HepG2 (cell line): ENCODE measurements at regions not wholly inside any gene's neighbourhood (a gene's known extent, or its start where the extent isn't known, plus 50 kb on each side); places are given as distances from the start of the nearest gene placed in this dataset.

Experiments used
- ATAC-seq: fragments of 200-7000 bp; cut with Tn5 transposase; 3 replicates; pipeline ENCODE4 v1.9.1; 2020; ENCODE audit warnings: mild to moderate bottlenecking, moderate library complexity
- BruUV-seq: library from RNA; stranded (reverse); fragments of 400-500 nt; replicated peaks from 2 replicates; lab custom pipeline; 2021; lab: Mats Ljungman, UMichigan
- CTCF ChIA-PET: fragments of 300-600 bp; formaldehyde crosslinking; extraction: SDS; loops from one replicate; lab custom pipeline; 2021; ENCODE audit warnings: low total read pairs, inconsistent platforms, low intra/inter-chr PET ratio; lab: Yijun Ruan, JAX
- POLR2A ChIA-PET: fragments of 350-600 bp; sonication (Branson Sonifier 250); formaldehyde crosslinking; loops from one replicate; lab custom pipeline; 2020; ENCODE audit warnings: antibody characterized with exemption, inconsistent platforms; lab: Yijun Ruan, JAX
- DNase-seq: peaks from one replicate; pipeline ENCODE4 v3.0.0-alpha.2; 2015; ENCODE audit warnings: low spot score
- FAIRE-seq: peaks from 3 replicates; lab custom pipeline; 2011; peaks lifted over from hg19 to GRCh38; lab: Jason Lieb, UNC
- H2AFZ ChIP-seq: one replicate; pipeline ENCODE4 v1.6.1; 2011; ENCODE audit warnings: low read length, inconsistent platforms
- H3K27ac ChIP-seq: fragments of 300-600 bp; 3 replicates; pipeline ENCODE4 v1.8.0; 2011; ENCODE audit warnings: mixed run types, mild to moderate bottlenecking, mixed read lengths, low read length, inconsistent platforms; ENCODE audit not compliant: insufficient read depth; ENCODE audit errors: extremely low read length
- H3K27me3 ChIP-seq, 2 experiments: fragments of 200-600 bp in 1 of 2; 2 replicates in 1 of 2; 3 replicates in 1 of 2; pipeline versions ENCODE4 v1.6.0 to v1.8.0; 2011; ENCODE audit warnings: low read length in 2 of 2, mild to moderate bottlenecking in 2 of 2, moderate library complexity in 2 of 2, inconsistent platforms in 1 of 2; ENCODE audit not compliant: insufficient read depth in 2 of 2, control insufficient read depth in 1 of 2
- H3K36me3 ChIP-seq, 2 experiments: fragments of 200-600 bp in 1 of 2; replicated peaks in 1 of 2; 2 replicates in 1 of 2; 3 replicates in 1 of 2; pipeline versions ENCODE4 v1.5.1 to v1.8.0; 2011; ENCODE audit warnings: low read length in 2 of 2, inconsistent platforms in 1 of 2; ENCODE audit not compliant: insufficient read depth in 2 of 2, control insufficient read depth in 1 of 2
- H3K4me1 ChIP-seq: 2 replicates; pipeline ENCODE4 v1.5.1; 2012; ENCODE audit warnings: low read length, inconsistent platforms; ENCODE audit not compliant: insufficient read depth
- H3K4me2 ChIP-seq: 2 replicates; pipeline ENCODE4 v1.6.0; 2011; ENCODE audit warnings: low read depth, low read length, inconsistent platforms
- H3K4me3 ChIP-seq, 3 experiments: fragments of 200-600 bp in 1 of 3; sonication (generic), shearing (Covaris generic) in 1 of 3; replicated peaks in 1 of 3; 2 replicates each; pipeline ENCODE4 v1.5.1; 2011 to 2016; ENCODE audit warnings: low read length in 3 of 3, inconsistent platforms in 2 of 3, low read depth in 2 of 3, mild to moderate bottlenecking in 2 of 3, control low read depth in 1 of 3, mixed read lengths in 1 of 3; ENCODE audit not compliant: insufficient read depth in 1 of 3
- H3K79me2 ChIP-seq: one replicate; pipeline ENCODE4 v1.6.1; 2011; ENCODE audit warnings: low read length, inconsistent platforms; ENCODE audit not compliant: insufficient read depth
- H3K9ac ChIP-seq: 2 replicates; pipeline ENCODE4 v1.6.0; 2011; ENCODE audit warnings: mild to moderate bottlenecking, low read depth, low read length, inconsistent platforms; ENCODE audit not compliant: insufficient read depth
- H3K9me3 ChIP-seq: 2 replicates; pipeline ENCODE4 v1.5.1; 2012; ENCODE audit warnings: mild to moderate bottlenecking, low read length
- H4K20me1 ChIP-seq: 2 replicates; pipeline ENCODE4 v1.6.0; 2011; ENCODE audit warnings: inconsistent platforms, mild to moderate bottlenecking, low read length, moderate library complexity; ENCODE audit not compliant: insufficient read depth
- CHD2 ChIP-seq: IDR thresholded peaks from 2 replicates; pipeline ENCODE4 v1.6.1; 2011; ENCODE audit warnings: low read depth, low read length, improper control_type of control experiment
- GMEB2 ChIP-seq: IDR thresholded peaks from 2 replicates; pipeline ENCODE4 v1.6.1; 2016; ENCODE audit warnings: missing biosample characterization, missing genetic modification reagents, low read depth
- MED13 ChIP-seq: sonication (generic); formaldehyde crosslinking; IDR thresholded peaks from 2 replicates; pipeline ENCODE4 v1.5.0; 2020; ENCODE audit warnings: missing genetic modification reagents
- RFXANK ChIP-seq: IDR thresholded peaks from 2 replicates; pipeline ENCODE4 v1.6.1; 2016
- SETDB1 ChIP-seq: sonication (generic); formaldehyde crosslinking; IDR thresholded peaks from 2 replicates; pipeline ENCODE4 v1.5.1; 2020; ENCODE audit warnings: missing genetic modification reagents, mild to moderate bottlenecking, borderline replicate concordance
- ZBTB33 ChIP-seq: sonication (generic); formaldehyde crosslinking; IDR thresholded peaks from 2 replicates; pipeline ENCODE4 v1.4.0; 2020; ENCODE audit warnings: missing genetic modification reagents
- ZNF7 ChIP-seq: IDR thresholded peaks from 2 replicates; pipeline ENCODE4 v1.6.1; 2016; ENCODE audit warnings: missing biosample characterization, missing genetic modification reagents
- ZNF768 ChIP-seq: sonication (generic); formaldehyde crosslinking; IDR thresholded peaks from 2 replicates; pipeline ENCODE4 v1.4.0; 2020; ENCODE audit warnings: missing genetic modification reagents
- ZNF776 ChIP-seq: sonication (generic); formaldehyde crosslinking; IDR thresholded peaks from 2 replicates; pipeline ENCODE4 v1.4.0; 2020; ENCODE audit warnings: mild to moderate bottlenecking, missing genetic modification reagents
- WGBS: methylation state at CpG from one replicate; pipeline ENCODE4 v1.1.6; 2017; ENCODE audit warnings: low lambda C conversion rate; 5-methylcytosine and 5-hydroxymethylcytosine counted together
- in situ Hi-C: cut with HindIII; loops from 2 replicates; pipeline ENCODE4 v1.10.0; 2017; ENCODE audit warnings: low pct_unique_long_range_greater_than_20kb; ENCODE audit not compliant: extremely low pct_ligation_motif_present
- intact Hi-C: fragments of 100-400 bp; cut with micrococcal nuclease; formaldehyde crosslinking; loops from one replicate; pipeline ENCODE4 v1.10.0; 2022; ENCODE audit not compliant: unreplicated experiment
- TF ChIP-seq, protein P1 (sequence below): sonication (generic); formaldehyde crosslinking; IDR thresholded peaks from 2 replicates; pipeline ENCODE4 v1.8.0; 2022; ENCODE audit warnings: missing genetic modification reagents, mild to moderate bottlenecking, inconsistent platforms, borderline replicate concordance
- TF ChIP-seq, protein P2 (sequence below): sonication (generic); formaldehyde crosslinking; IDR thresholded peaks from 2 replicates; pipeline ENCODE4 v1.4.0; 2020; ENCODE audit warnings: mild to moderate bottlenecking, low read depth, missing genetic modification reagents

DNA sequence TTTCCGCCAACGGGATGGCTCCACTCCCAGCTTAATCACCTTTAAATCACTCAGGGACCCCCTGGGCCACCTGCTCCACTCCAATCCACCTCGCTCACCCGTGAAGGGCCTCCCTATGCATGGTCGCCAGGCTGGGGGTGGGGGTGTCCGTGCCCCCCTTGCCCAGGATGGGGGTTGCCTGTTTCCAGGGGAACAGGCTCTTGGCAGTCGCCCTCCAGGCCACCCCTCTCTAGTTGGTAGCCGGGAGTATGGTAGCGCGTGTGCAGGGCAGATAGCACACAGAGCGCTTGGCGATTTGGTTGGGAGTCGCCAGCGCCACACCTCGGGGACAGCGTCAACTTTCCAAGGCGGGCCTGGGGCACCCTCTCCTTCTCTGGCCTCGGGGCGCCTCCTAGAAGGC, 134.9 kb upstream of the ZNF92 start:
- Histone ChIP-seq H3K27me3 (peaks cover 0 to 9% of the 10 kb centered on the region in 2 experiments; a peak in 2 of 5 replicates), H3K4me2 (no peak overlapping the region), H3K27ac (no peak overlapping the region), H4K20me1 (no peaks in the 10 kb centered on the region), H3K9ac (no peak overlapping the region), H3K79me2 (no peaks in the 10 kb centered on the region), H2AFZ (no peak overlapping the region), H3K4me1 (peaks cover 29% of the 10 kb centered on the region), H3K9me3 (no peaks in the 10 kb centered on the region), H3K4me3 (no peak overlapping the region), H3K36me3 (no peaks in the 10 kb centered on the region)
- POLR2A ChIA-PET, result no interaction called here
- intact Hi-C loops (no loop called here), in situ Hi-C loops (no loop called here)
- FAIRE-seq (no peak), DNase-seq (no peak), ATAC-seq (no peak)
- no peak for TF ChIP-seq MED13
- 0 out of 2 replicates have a peak, but pooled peaks have one; percentile 12 for TF ChIP-seq ZBTB33
- no peak for TF ChIP-seq GMEB2 (CRISPR knock-in tag)
- peak; percentile 25; the same call in 1 of the 2 replicates for TF ChIP-seq ZNF7 (CRISPR knock-in tag)
- BruUV-seq, result no TSS peak
- 87% methylated on average over 19 of the region's 19 CpGs for WGBS
- CTCF ChIA-PET, result no interaction called here

DNA sequence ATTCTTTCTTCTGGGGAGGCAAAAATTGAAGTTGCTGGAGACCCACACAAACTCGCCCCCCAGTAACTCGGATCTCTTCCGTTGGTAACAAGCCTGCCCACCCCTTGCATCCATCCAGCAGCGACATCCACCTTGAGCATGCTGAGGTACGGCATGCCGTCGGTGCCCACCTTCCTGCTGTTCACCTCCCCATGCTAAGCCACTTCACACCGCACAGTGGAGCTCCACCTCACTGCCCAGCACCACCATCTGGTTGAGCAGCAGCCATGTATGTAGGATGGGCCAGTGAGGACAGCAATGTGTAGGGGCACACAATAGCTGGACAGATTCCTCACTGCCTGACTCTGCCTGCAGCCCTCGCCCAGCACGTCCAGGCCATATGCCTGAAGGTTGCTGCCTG, 138.1 kb upstream of the ZNF92 start:
- Histone ChIP-seq H3K9me3 (no peaks in the 10 kb centered on the region), H3K9ac (no peak overlapping the region), H3K4me1 (peaks cover 26% of the 10 kb centered on the region), H2AFZ (no peak overlapping the region), H3K4me3 (no peak overlapping the region), H3K27ac (no peak overlapping the region), H3K4me2 (peak overlapping the region; percentile 10; the same call in 1 of the 2 replicates), H3K36me3 (no peaks in the 10 kb centered on the region), H3K27me3 (peaks cover 0 to 9% of the 10 kb centered on the region in 2 experiments; a peak in 2 of 5 replicates), H4K20me1 (no peaks in the 10 kb centered on the region), H3K79me2 (no peaks in the 10 kb centered on the region)
- CTCF ChIA-PET, result interaction anchor here (1.3 to 1.4 kb wide), 2 partner anchors 72 kb away, joined by 3 to 4 read pairs; no protein-coding TSS in a partner anchor
- no peak for FAIRE-seq
- DNase-seq, result peak; percentile 21
- POLR2A ChIA-PET, result no interaction called here
- BruUV-seq, result no TSS peak
- WGBS, result 45% methylated on average over 10 of the region's 10 CpGs
- in situ Hi-C loops, result no loop called here
- intact Hi-C loops, result no loop called here
- ATAC-seq, result peak; percentile 70
- TF ChIP-seq, protein P1, sequence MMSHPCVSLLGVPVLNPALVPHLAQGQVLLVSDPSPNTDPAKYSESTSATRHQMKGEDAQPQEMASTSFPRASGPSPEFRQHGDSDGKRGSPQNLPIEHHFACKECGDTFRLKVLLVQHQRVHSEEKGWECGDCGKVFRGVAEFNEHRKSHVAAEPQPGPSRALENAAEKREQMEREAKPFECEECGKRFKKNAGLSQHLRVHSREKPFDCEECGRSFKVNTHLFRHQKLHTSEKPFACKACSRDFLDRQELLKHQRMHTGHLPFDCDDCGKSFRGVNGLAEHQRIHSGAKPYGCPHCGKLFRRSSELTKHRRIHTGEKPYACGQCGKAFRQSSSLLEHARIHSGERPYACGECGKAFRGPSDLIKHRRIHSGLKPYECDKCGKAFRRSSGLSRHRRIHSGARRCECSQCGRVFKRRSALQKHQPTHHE (CRISPR knock-in tag), result no peak
- TF ChIP-seq ZBTB33, result no peak
- no peak for TF ChIP-seq RFXANK (CRISPR knock-in tag)
- TF ChIP-seq ZNF768 (CRISPR knock-in tag), result no peak
- no peak for TF ChIP-seq ZNF776
- TF ChIP-seq, protein P2, sequence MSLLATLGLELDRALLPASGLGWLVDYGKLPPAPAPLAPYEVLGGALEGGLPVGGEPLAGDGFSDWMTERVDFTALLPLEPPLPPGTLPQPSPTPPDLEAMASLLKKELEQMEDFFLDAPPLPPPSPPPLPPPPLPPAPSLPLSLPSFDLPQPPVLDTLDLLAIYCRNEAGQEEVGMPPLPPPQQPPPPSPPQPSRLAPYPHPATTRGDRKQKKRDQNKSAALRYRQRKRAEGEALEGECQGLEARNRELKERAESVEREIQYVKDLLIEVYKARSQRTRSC, result no peak
- no peak for TF ChIP-seq SETDB1 (CRISPR knock-in tag)
- TF ChIP-seq CHD2, result no peak
